ENCODE measurements at regions not wholly inside any gene's neighbourhood (a gene's known extent, or its start where the extent isn't known, plus 50 kb on each side); places are given as distances from the start of the nearest gene placed in this dataset.
"Not testable (repeated sequence)": the region's sequence is repeated elsewhere in the genome, so short reads cannot be mapped to it uniquely, and the experiment has no call there.

- H3K9me3 ChIP-seq = no peaks in the 10 kb centered on the region
- H3K27ac ChIP-seq = no peak overlapping the region
- H3K36me3 ChIP-seq = no peaks in the 10 kb centered on the region
- TF ChIP-seq, protein P1, sequence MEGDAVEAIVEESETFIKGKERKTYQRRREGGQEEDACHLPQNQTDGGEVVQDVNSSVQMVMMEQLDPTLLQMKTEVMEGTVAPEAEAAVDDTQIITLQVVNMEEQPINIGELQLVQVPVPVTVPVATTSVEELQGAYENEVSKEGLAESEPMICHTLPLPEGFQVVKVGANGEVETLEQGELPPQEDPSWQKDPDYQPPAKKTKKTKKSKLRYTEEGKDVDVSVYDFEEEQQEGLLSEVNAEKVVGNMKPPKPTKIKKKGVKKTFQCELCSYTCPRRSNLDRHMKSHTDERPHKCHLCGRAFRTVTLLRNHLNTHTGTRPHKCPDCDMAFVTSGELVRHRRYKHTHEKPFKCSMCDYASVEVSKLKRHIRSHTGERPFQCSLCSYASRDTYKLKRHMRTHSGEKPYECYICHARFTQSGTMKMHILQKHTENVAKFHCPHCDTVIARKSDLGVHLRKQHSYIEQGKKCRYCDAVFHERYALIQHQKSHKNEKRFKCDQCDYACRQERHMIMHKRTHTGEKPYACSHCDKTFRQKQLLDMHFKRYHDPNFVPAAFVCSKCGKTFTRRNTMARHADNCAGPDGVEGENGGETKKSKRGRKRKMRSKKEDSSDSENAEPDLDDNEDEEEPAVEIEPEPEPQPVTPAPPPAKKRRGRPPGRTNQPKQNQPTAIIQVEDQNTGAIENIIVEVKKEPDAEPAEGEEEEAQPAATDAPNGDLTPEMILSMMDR (IDR thresholded peaks at IDR 0.05) = no peak
- no peak for TF ChIP-seq POLR2A (IDR thresholded peaks at IDR 0.05)
- no peaks in the 10 kb centered on the region for H3K27me3 ChIP-seq
- H3K4me1 ChIP-seq = peaks cover 0 to 37% (median 3%) of the 10 kb centered on the region in 4 donors
- DNase-seq = no peak
- H3K4me3 ChIP-seq = no peak overlapping the region
These were observed 349.4 kb downstream of the SOX9 start for GRCh38 chr17:72470121-72470705.

GRCh38 chr17:72470734-72471133, 349.9 kb downstream of the SOX9 start:
- Histone ChIP-seq H3K27ac (no peak overlapping the region), H3K9me3 (no peaks in the 10 kb centered on the region), H3K4me1 (peaks cover 0 to 36% (median 3%) of the 10 kb centered on the region in 4 donors), H3K4me3 (no peak overlapping the region), H3K36me3 (no peaks in the 10 kb centered on the region), H3K27me3 (no peaks in the 10 kb centered on the region)
- no peak for DNase-seq
- TF ChIP-seq POLR2A (IDR thresholded peaks at IDR 0.05) = no peak
- TF ChIP-seq, protein P1 (IDR thresholded peaks at IDR 0.05) = no peak

GRCh38 chr17:72471296-72471695, 350.5 kb downstream of the SOX9 start:
- Histone ChIP-seq H3K27me3 (no peaks in the 10 kb centered on the region), H3K9me3 (no peaks in the 10 kb centered on the region), H3K27ac (no peak overlapping the region), H3K4me1 (peaks cover 0 to 36% (median 3%) of the 10 kb centered on the region in 4 donors), H3K36me3 (no peaks in the 10 kb centered on the region), H3K4me3 (no peak overlapping the region)
- TF ChIP-seq, protein P1 (IDR thresholded peaks at IDR 0.05) = no peak
- TF ChIP-seq POLR2A (IDR thresholded peaks at IDR 0.05) = no peak
- DNase-seq = no peak

GRCh38 chr17:72472106-72472505, 351.3 kb downstream of the SOX9 start:
- Histone ChIP-seq H3K27me3 (no peaks in the 10 kb centered on the region), H3K27ac (peak overlapping the region in 1 of 4 donors; percentile 13), H3K4me3 (no peak overlapping the region), H3K4me1 (peaks cover 0 to 36% (median 3%) of the 10 kb centered on the region in 4 donors), H3K9me3 (no peaks in the 10 kb centered on the region), H3K36me3 (no peaks in the 10 kb centered on the region)
- TF ChIP-seq, protein P1 (IDR thresholded peaks at IDR 0.05) = no peak
- no peak for TF ChIP-seq POLR2A (IDR thresholded peaks at IDR 0.05)
- no peak for DNase-seq

- not testable (repeated sequence) for H3K9me3 ChIP-seq, H3K27ac ChIP-seq, H3K4me3 ChIP-seq, H3K27me3 ChIP-seq, DNase-seq, H3K36me3 ChIP-seq
- H3K4me1 ChIP-seq = peaks cover 0 to 28% (median 3%) of the 10 kb centered on the region in 4 donors
- TF ChIP-seq, protein P1 (IDR thresholded peaks at IDR 0.05) = peak in 2 of 6 experiments; percentile 21 to 23
These were observed 352.1 kb downstream of the SOX9 start for GRCh38 chr17:72472853-72473390.

Data from Peyer's patch (tissue), 4 donors.